Endothelial cell of umbilical vein (primary cell): ENCODE measurements at regions not wholly inside any gene's neighbourhood (a gene's known extent, or its start where the extent isn't known, plus 50 kb on each side); places are given as distances from the start of the nearest gene placed in this dataset.

Experiments used
- BruUV-seq: library from RNA; stranded (reverse); fragments of 400-500 nt; replicated peaks from 2 replicates; lab custom pipeline; 2021; lab: Mats Ljungman, UMichigan
- CTCF ChIA-PET: fragments of 300-600, 350-600 bp; sonication (Branson Sonifier 250); formaldehyde crosslinking; loops from one replicate; lab custom pipeline; 2021; ENCODE audit warnings: antibody characterized with exemption, inconsistent platforms; lab: Charles Lee
- POLR2A ChIA-PET: fragments of 300-600, 350-600 bp; sonication (Branson Sonifier 250); formaldehyde crosslinking; loops from one replicate; lab custom pipeline; 2021; ENCODE audit warnings: antibody characterized with exemption, inconsistent platforms; lab: Charles Lee
- DNase-seq: peaks from one replicate; pipeline ENCODE4 v3.0.0-alpha.2; 2011; ENCODE audit warnings: low read depth, low spot score
- FAIRE-seq: peaks from 2 replicates; lab custom pipeline; 2011; peaks lifted over from hg19 to GRCh38; lab: Jason Lieb, UNC
- H2AFZ ChIP-seq: 2 replicates; pipeline ENCODE4 v1.6.0; 2012; ENCODE audit warnings: low read depth, low read length, control low read depth, inconsistent platforms
- H3K27ac ChIP-seq: 2 replicates; pipeline ENCODE4 v1.5.1; 2011; ENCODE audit warnings: low read depth, mild to moderate bottlenecking, control low read depth, low read length, moderate library complexity; ENCODE audit not compliant: insufficient read depth
- H3K27me3 ChIP-seq, 2 experiments: 2 replicates each; pipeline versions ENCODE4 v1.6.0 to v1.6.1; 2011; ENCODE audit warnings: low read length in 2 of 2, mixed read lengths in 1 of 2; ENCODE audit not compliant: control insufficient read depth in 2 of 2, insufficient read depth in 2 of 2
- H3K36me3 ChIP-seq, 2 experiments: 2 replicates in 1 of 2; 3 replicates in 1 of 2; pipeline ENCODE4 v1.5.1; 2011; ENCODE audit warnings: low read length in 2 of 2, mild to moderate bottlenecking in 1 of 2, moderate library complexity in 1 of 2; ENCODE audit not compliant: control insufficient read depth in 2 of 2, insufficient read depth in 2 of 2; ENCODE audit errors: extremely low read depth in 1 of 2
- H3K4me1 ChIP-seq: 3 replicates; pipeline ENCODE4 v1.5.1; 2011; ENCODE audit warnings: mild to moderate bottlenecking, low read length; ENCODE audit not compliant: control insufficient read depth, insufficient read depth; ENCODE audit errors: extremely low read depth
- H3K4me2 ChIP-seq: 2 replicates; pipeline ENCODE4 v1.6.1; 2011; ENCODE audit warnings: low read length, control low read depth, mixed read lengths; ENCODE audit not compliant: insufficient read depth
- H3K4me3 ChIP-seq, 3 experiments: fragments of 200-600 bp in 1 of 3; sonication (generic), shearing (Covaris generic) in 1 of 3; replicated peaks in 1 of 3; 2 replicates each; pipeline ENCODE4 v1.5.1; 2011 to 2016; ENCODE audit warnings: control low read depth in 3 of 3, low read length in 3 of 3, mild to moderate bottlenecking in 2 of 3, inconsistent platforms in 1 of 3, low read depth in 1 of 3, moderate library complexity in 1 of 3; ENCODE audit not compliant: insufficient read depth in 1 of 3
- H3K79me2 ChIP-seq: 2 replicates; pipeline ENCODE4 v1.6.0; 2012; ENCODE audit warnings: low read length, inconsistent platforms; ENCODE audit not compliant: control insufficient read depth, insufficient read depth
- H3K9ac ChIP-seq: replicated peaks from 2 replicates; pipeline ENCODE3; 2011; ENCODE audit warnings: low read length, control low read depth; ENCODE audit not compliant: insufficient read depth; ENCODE audit errors: extremely low read depth
- H3K9me1 ChIP-seq: replicated peaks from 3 replicates; pipeline ENCODE4 v1.6.0; 2011; ENCODE audit warnings: mild to moderate bottlenecking, low read length; ENCODE audit not compliant: control insufficient read depth, insufficient read depth; ENCODE audit errors: extremely low read depth
- H3K9me3 ChIP-seq: replicated peaks from 2 replicates; pipeline ENCODE4 v1.5.1; 2012; ENCODE audit warnings: low read length, inconsistent platforms; ENCODE audit not compliant: control insufficient read depth, insufficient read depth
- H4K20me1 ChIP-seq: replicated peaks from 2 replicates; pipeline ENCODE3; 2011; ENCODE audit warnings: mild to moderate bottlenecking, low read length; ENCODE audit not compliant: control insufficient read depth, insufficient read depth; ENCODE audit errors: extremely low read depth
- CTCF ChIP-seq, 2 donors: IDR thresholded peaks; 1 replicate in 1 of 2; 2 replicates in 1 of 2; pipeline ENCODE4 v1.5.1; 2011; ENCODE audit warnings: low read length in 2 of 2, mild to moderate bottlenecking in 2 of 2, moderate library complexity in 2 of 2, control low read depth in 1 of 2, inconsistent platforms in 1 of 2, low read depth in 1 of 2; ENCODE audit not compliant: insufficient read depth in 1 of 2; ENCODE audit errors: extremely low read depth in 1 of 2
- EZH2 ChIP-seq: IDR thresholded peaks from 2 replicates; pipeline ENCODE4 v1.6.1; 2012; ENCODE audit warnings: borderline replicate concordance, low read depth, mild to moderate bottlenecking, moderate library complexity, low read length, inconsistent platforms; ENCODE audit not compliant: severe bottlenecking
- FOS ChIP-seq: IDR thresholded peaks from 2 replicates; pipeline ENCODE4 v1.6.1; 2011; ENCODE audit warnings: mild to moderate bottlenecking, low read length, moderate library complexity, borderline replicate concordance; ENCODE audit not compliant: insufficient read depth
- GATA2 ChIP-seq: IDR thresholded peaks from 2 replicates; pipeline ENCODE4 v1.7.0; 2011; ENCODE audit warnings: low read depth, mild to moderate bottlenecking, moderate library complexity, mixed read lengths, low read length; ENCODE audit not compliant: insufficient read length, insufficient read depth
- JUN ChIP-seq: IDR thresholded peaks from 2 replicates; pipeline ENCODE4 v1.6.1; 2011; ENCODE audit warnings: borderline replicate concordance, low read depth; ENCODE audit not compliant: insufficient read length, insufficient read depth
- MAX ChIP-seq: IDR thresholded peaks from 2 replicates; pipeline ENCODE4 v1.6.1; 2011; ENCODE audit not compliant: insufficient read depth, insufficient read length
- MYC ChIP-seq: IDR thresholded peaks from one replicate; pipeline ENCODE4 v1.6.1; 2011; ENCODE audit warnings: mild to moderate bottlenecking, low read depth, low read length
- POLR2A ChIP-seq: IDR thresholded peaks from 2 replicates; pipeline ENCODE4 v1.6.1; 2012; ENCODE audit warnings: low read depth, mild to moderate bottlenecking, control low read depth, low read length
- POLR2AphosphoS5 ChIP-seq: IDR thresholded peaks from 2 replicates; pipeline ENCODE4 v1.6.1; 2012; ENCODE audit warnings: low read depth, mild to moderate bottlenecking, control low read depth, low read length, moderate library complexity; ENCODE audit not compliant: insufficient read depth
- dilution Hi-C: fragments of 300-500 bp; cut with MboI; formaldehyde crosslinking; loops from one replicate; pipeline ENCODE4 v1.15.0; 2019; ENCODE audit warnings: low sequenced_read_pairs; ENCODE audit not compliant: extremely low pct_ligation_motif_present
- intact Hi-C: fragments of 100-400 bp; cut with micrococcal nuclease; formaldehyde crosslinking; loops from one replicate; pipeline ENCODE4 v1.10.0; 2022

- no TSS peak for BruUV-seq
- CTCF ChIA-PET, result interaction anchor here (0.6 to 6.6 kb wide), 9 partner anchors 17 to 678 kb away, joined by 3 to 76 read pairs (median 5); no protein-coding TSS in a partner anchor
- POLR2A ChIA-PET, result no interaction called here
These were observed 79.0 kb upstream of the BMP5 start for GRCh38 chr6:55954436-55954835.

More at GRCh38 chr6:55954436-55954835, 79.0 kb upstream of the BMP5 start:
- TF ChIP-seq EZH2 (no peak), MAX (no peak), POLR2A (no peak), MYC (no peak), GATA2 (no peak), CTCF (IDR thresholded peaks at IDR 0.05; ENCODE audit: extremely low read depth in 1 of 2, insufficient read depth in 1 of 2, low read depth in 1 of 2, low read length in 2 of 2) (no peak), FOS (no peak), JUN (no peak), POLR2AphosphoS5 (no peak)
- H3K79me2 ChIP-seq, result no peaks in the 10 kb centered on the region
- no peak overlapping the region for H2AFZ ChIP-seq
- H4K20me1 ChIP-seq, result no peaks in the 10 kb centered on the region
- H3K36me3 ChIP-seq, result no peaks in the 10 kb centered on the region
- no peak overlapping the region for H3K27ac ChIP-seq
- DNase-seq (no peak), FAIRE-seq (no peak)
- no peaks in the 10 kb centered on the region for H3K9me3 ChIP-seq
- no peaks in the 10 kb centered on the region for H3K4me1 ChIP-seq
- H3K4me2 ChIP-seq, result no peak overlapping the region
- H3K4me3 ChIP-seq, result no peak overlapping the region
- no peak overlapping the region for H3K9ac ChIP-seq
- H3K9me1 ChIP-seq, result no peaks in the 10 kb centered on the region
- no peaks in the 10 kb centered on the region for H3K27me3 ChIP-seq
- intact Hi-C loops (no loop called here), dilution Hi-C loops (no loop called here)
